BLaER1 treated with 17β-estradiol and CSF1 and Interleukin-3, amounts not matched to agents 10 nM and 100 nM (cell line): ENCODE measurements at regions not wholly inside any gene's neighbourhood (a gene's known extent, or its start where the extent isn't known, plus 50 kb on each side); places are given as distances from the start of the nearest gene placed in this dataset.
"Not testable (repeated sequence)": the region's sequence is repeated elsewhere in the genome, so short reads cannot be mapped to it uniquely, and the experiment has no call there.

ENCODE experiments used
- H3K27ac ChIP-seq, 11 experiments: shearing (Covaris generic); formaldehyde crosslinking; 2 replicates each; pipeline ENCODE4 v1.8.1; 2022
- H3K27me3 ChIP-seq, 11 experiments: shearing (Covaris generic); formaldehyde crosslinking; 2 replicates each; pipeline ENCODE4 v1.8.1; 2022
- H3K36me3 ChIP-seq, 11 experiments: shearing (Covaris generic); formaldehyde crosslinking; 2 replicates each; pipeline ENCODE4 v1.8.1; 2022
- H3K4me1 ChIP-seq, 10 experiments: shearing (Covaris generic); formaldehyde crosslinking; 2 replicates each; pipeline ENCODE4 v1.8.1; 2022
- H3K4me2 ChIP-seq, 11 experiments: shearing (Covaris generic); formaldehyde crosslinking; 2 replicates each; pipeline ENCODE4 v1.8.1; 2022
- H3K4me3 ChIP-seq, 10 experiments: shearing (Covaris generic); formaldehyde crosslinking; 2 replicates each; pipeline ENCODE4 v1.8.1; 2022
- H3K9ac ChIP-seq, 11 experiments: shearing (Covaris generic); formaldehyde crosslinking; 2 replicates each; pipeline ENCODE4 v1.8.1; 2022
- H3K9me3 ChIP-seq, 11 experiments: shearing (Covaris generic); formaldehyde crosslinking; replicated peaks in 1 of 11; 2 replicates each; pipeline ENCODE4 v1.8.1; 2022
- H4K20me1 ChIP-seq, 11 experiments: shearing (Covaris generic); formaldehyde crosslinking; 2 replicates each; pipeline ENCODE4 v1.8.1; 2022

DNA sequence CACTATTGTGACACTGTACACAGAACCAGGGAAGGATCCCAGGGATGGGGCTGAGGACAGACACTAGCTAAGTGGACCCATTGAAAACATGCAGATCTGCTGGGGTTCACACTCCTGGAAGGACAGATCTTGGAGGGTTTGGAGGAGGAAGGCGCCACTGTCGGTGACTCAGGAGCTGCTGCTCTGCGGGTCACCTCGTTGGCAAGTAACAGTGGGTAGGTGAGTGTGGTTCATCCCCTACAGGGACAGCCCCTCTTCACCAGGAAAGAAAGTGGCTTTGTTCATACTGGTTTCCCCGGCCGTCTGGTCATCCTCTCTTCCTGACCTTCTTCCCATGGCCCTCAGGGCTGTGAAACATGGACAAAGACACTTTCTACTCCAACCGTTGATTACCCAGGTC lies 100.3 kb downstream of the OR4M2 start:
- not testable (repeated sequence) for H3K4me1 ChIP-seq, H3K4me2 ChIP-seq, H3K27ac ChIP-seq, H3K27me3 ChIP-seq, H3K36me3 ChIP-seq, H3K9me3 ChIP-seq, H3K4me3 ChIP-seq, H4K20me1 ChIP-seq, H3K9ac ChIP-seq

DNA sequence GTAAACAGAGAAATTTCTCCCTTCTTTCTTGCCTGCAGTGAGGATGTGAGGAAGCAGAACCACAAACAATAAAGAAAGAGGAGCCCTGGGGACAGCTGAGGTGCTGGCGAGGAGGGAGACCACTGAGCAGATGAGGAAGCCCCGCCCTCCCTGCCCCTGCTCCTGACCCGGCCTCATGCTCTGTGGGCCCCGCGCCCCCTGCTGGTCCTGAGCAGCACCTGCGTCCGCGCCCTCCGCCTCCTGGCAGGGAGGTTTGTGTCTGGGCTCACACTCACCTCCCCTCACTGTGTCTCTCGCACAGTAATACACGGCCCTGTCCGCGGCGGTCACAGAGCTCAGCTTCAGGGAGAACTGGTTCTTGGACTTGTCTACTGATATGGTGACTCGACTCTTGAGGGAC lies 104.4 kb downstream of the OR4M2 start:
- not testable (repeated sequence) for H3K36me3 ChIP-seq, H4K20me1 ChIP-seq, H3K4me1 ChIP-seq, H3K9me3 ChIP-seq, H3K27ac ChIP-seq, H3K4me3 ChIP-seq, H3K9ac ChIP-seq, H3K27me3 ChIP-seq, H3K4me2 ChIP-seq

DNA sequence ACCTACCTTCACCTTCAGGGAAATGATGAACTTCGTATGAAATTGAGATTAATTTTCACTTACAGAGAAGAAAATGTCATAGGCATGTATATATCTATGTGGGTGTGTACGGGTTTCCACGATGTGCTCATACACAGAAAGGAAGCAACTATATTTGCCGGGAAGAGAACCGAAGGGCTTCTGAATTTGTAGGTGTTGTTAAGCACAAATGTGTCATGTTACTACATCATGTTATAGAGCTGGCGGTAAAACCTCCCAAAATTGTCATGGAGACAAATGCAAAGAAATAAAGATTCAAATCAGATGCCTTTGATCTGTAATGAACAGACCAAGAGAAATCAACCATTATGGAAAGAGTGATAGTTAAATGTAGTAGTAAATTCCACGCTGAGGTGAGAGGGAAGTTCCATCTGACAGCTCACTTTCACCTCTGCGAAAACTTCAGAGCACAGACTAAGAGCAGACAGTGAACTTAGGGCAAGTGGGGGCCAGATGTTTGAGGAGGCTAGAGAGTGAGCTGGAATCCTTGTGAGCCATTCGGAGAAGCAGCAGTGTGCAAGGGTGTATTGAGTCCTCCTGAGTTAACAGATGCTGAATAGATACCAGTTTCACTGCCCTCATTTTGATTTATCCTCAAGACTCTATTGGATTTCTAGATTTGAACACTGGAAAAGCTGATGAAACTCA lies 106.7 kb downstream of the OR4M2 start:
- not testable (repeated sequence) for H3K9me3 ChIP-seq, H3K27me3 ChIP-seq, H3K9ac ChIP-seq, H3K4me2 ChIP-seq, H3K4me3 ChIP-seq, H4K20me1 ChIP-seq, H3K4me1 ChIP-seq, H3K36me3 ChIP-seq, H3K27ac ChIP-seq

DNA sequence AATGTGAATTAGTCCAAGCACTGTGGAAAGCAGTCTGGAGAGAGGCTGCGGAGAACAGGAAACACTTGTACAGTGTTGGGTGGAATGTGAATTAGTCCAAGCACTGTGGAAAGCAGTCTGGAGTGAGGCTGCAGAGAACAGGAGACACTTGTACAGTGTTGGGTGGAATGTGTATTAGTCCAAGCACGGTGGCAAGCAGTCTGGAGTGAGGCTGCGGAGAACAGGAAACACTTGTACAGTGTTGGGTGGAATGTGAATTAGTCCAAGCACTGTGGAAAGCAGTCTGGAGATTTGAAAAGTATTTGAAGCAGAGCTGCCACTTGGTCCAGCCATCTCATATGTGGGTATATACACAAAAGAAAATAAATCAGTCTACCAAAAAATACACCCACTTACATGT lies 111.5 kb downstream of the OR4M2 start:
- H3K4me2 ChIP-seq, H3K27ac ChIP-seq, H4K20me1 ChIP-seq, H3K9me3 ChIP-seq, H3K36me3 ChIP-seq, H3K27me3 ChIP-seq, H3K4me3 ChIP-seq, H3K4me1 ChIP-seq, H3K9ac ChIP-seq: not testable (repeated sequence)

DNA sequence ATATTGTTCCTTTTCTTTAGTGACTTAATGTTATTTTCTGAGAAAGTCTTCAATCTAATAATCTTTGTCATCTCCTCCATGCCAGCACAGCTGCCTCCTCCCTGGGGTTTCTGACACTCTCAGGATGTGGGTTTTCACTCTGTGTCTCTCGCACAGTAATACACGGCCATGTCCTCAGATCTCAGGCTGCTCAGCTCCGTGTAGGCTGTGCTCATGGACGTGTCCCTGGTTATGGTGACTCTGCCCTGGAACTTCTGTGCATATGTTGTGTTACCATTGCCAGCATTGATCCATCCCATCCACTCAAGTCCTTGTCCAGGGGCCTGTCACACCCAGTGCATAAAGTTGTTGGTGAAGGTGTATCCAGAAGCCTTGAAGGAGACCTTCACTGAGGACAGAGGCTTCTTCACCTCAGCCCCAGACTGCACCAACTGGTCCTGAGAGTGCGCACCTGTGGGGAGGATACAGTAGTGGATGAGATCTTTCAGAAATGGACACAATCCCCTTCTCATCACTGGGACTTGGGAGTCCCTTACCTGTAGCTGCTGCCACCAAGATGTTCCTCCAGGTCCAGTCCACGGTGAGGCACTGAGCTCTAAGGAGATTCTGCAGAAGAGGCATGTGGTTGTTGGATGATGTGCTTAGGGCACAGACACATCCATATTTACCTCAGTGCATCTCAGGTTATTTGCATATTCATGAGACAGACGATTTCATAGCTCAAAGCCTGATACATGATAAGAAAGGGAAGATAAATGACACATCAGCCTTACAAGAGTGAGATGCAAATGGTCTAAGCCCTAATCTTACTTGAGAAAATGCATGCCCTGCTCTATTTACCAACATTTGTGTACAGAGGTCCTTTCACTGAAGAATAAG lies 114.7 kb downstream of the OR4M2 start:
- H3K4me3 ChIP-seq, H4K20me1 ChIP-seq, H3K36me3 ChIP-seq, H3K9ac ChIP-seq, H3K27ac ChIP-seq, H3K4me1 ChIP-seq, H3K27me3 ChIP-seq, H3K9me3 ChIP-seq, H3K4me2 ChIP-seq: not testable (repeated sequence)

DNA sequence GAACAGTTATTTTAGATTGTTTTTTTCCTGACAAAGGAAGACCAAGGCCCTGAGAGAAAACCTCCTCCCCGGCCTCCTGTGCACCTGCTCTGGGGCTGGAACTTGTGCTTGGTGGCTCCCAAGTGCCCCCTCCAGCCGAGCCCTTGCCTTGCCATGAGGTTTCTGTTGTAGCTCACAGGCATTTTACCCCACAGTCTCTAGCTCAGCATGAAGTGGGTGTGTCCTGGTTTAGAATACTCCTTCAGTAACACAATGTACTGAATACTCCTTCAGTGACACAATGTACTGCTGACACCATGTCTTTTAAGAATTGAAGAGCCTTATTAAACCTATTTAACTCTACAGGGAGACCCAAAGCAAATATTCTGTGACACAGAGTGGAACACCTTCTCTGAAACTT lies 116.1 kb downstream of the OR4M2 start:
- not testable (repeated sequence) for H4K20me1 ChIP-seq, H3K36me3 ChIP-seq, H3K4me3 ChIP-seq, H3K27ac ChIP-seq, H3K4me1 ChIP-seq, H3K9me3 ChIP-seq, H3K4me2 ChIP-seq, H3K9ac ChIP-seq, H3K27me3 ChIP-seq

DNA sequence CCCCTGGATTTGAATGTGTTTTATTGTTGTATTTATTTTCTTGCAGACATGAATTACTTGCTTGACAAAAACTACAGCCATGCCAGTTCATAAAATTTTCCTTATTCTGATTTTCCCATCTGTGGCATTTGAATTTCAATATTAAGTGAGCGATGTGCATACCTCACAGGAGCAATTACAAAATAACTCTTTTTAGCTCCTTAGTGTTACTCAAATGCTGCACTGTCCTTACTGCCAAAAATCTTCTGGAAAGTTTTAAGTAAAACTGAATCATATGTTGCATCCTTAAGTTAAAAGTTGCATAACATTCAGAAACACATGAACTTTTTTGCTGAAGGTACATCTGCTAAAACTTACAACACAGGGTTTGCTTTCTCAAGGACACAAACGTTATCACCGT lies 120.1 kb downstream of the OR4M2 start:
- H3K4me1 ChIP-seq, H3K27ac ChIP-seq, H3K9ac ChIP-seq, H3K4me3 ChIP-seq, H3K4me2 ChIP-seq, H3K9me3 ChIP-seq, H3K27me3 ChIP-seq, H4K20me1 ChIP-seq, H3K36me3 ChIP-seq: not testable (repeated sequence)

DNA sequence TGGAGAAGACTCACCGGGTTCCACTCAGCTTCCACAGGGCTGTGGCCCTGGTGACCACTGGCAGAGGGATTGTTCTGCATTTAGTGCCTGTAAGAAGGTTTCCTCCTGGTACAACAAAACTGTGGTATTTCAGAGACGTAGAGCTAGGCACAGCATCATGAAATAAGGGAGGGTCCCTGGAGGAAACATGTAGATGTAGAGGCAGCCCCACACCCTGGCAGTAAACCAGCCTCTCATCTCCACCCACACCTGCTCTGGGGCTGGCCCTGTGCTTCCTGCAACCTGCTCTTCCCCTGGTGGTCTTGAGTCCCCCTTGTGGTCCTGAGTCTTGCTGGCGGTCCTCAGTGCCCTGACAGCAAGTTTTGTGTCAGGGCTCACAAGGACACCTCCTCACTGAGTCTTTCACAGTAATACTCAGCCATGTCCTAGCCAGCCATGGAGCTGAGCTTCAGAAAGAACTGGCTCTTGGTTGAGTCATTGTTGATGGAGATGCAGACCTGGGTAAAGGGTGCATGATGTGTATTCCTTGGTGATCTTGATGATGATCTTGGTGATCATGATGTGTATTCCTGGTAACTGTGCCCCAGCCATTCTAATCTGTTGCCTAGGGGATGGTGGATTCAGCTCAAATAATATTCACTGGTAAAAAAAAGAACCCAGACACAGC lies 121.8 kb downstream of the OR4M2 start:
- H3K36me3 ChIP-seq: not testable (repeated sequence)

DNA sequence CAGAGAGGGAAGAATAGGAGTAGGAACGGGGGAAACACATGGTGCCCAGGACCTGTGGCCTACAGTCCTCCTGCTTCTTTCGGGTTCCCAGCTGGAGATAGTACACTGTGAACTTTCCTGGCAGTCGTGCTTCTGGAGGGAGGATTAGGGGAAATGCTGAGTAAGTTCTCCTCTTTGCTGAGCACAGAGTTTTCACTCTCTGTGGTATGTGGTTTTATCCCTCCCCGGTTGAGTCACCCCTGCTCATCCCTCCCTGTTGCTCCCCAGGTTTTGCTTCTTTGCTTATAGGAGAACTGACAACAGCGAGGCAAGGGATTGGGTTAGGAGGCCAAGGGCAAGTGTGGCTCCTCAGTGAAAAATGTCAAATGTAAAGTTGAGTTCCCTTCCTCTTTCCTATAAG lies 122.9 kb downstream of the OR4M2 start:
- H3K9me3 ChIP-seq, H4K20me1 ChIP-seq, H3K4me1 ChIP-seq, H3K36me3 ChIP-seq, H3K27me3 ChIP-seq, H3K9ac ChIP-seq, H3K4me3 ChIP-seq: not testable (repeated sequence)
- peak overlapping the region in 3 of 11 experiments; percentile 28 to 44 (median 43); a peak in 1 of 22 replicates for H3K4me2 ChIP-seq
- H3K27ac ChIP-seq: 0 out of 22 replicates have a peak overlapping the region, but pooled peaks of 1 of the 11 experiments have one; percentile 32

More for the DNA sequence above, 121.8 kb downstream of the OR4M2 start:
- not testable (repeated sequence) for H3K4me1 ChIP-seq, H3K27ac ChIP-seq, H3K4me3 ChIP-seq, H3K27me3 ChIP-seq, H3K9me3 ChIP-seq, H3K9ac ChIP-seq, H4K20me1 ChIP-seq
- H3K4me2 ChIP-seq: peak overlapping the region in 1 of 11 experiments; percentile 43; a peak in 1 of 22 replicates

DNA sequence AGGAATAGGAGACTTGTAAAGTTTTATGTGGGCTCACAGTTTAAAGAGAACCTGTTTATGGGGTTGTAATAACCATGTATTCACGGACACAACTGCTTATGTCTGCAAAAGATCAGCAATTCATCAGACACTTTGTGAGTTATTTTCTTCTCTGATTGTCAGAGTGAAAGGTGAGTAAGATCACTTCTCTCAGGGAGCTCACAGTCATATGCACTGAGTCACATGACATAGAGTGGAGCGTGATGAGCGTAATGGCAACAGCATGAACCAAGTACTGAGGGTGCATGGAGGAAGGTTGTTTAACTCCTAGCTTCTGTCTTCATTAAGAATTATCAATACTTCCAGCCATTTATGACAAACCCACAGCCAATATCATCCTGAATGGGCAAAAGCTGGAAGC lies 128.8 kb downstream of the OR4M2 start:
- H3K4me2 ChIP-seq, H3K4me1 ChIP-seq, H3K27me3 ChIP-seq, H4K20me1 ChIP-seq, H3K27ac ChIP-seq, H3K9me3 ChIP-seq, H3K4me3 ChIP-seq, H3K36me3 ChIP-seq, H3K9ac ChIP-seq: not testable (repeated sequence)

DNA sequence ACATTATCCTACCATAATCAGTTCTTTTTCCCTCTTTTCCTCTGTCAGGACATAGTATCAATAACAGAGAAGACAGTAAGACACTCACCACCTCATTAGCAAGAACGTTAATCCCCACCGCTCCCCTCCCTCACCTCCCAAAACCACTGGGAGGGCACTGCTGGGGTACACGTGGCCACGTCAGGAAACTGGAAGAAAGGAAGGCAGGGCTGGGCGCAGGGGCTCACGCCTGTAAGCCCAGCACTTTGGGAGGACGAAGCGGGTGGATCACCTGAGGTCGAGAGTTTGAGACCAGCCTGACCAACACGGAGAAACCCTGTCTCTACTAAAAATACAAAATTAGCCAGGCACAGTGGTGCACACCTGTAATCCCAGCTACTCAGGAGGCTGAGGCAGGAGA lies 142.3 kb downstream of the OR4M2 start:
- H3K36me3 ChIP-seq, H3K4me3 ChIP-seq, H3K4me2 ChIP-seq, H3K9me3 ChIP-seq, H3K9ac ChIP-seq, H3K27ac ChIP-seq: not testable (repeated sequence)
- Histone ChIP-seq H4K20me1 (peaks cover 0 to 14% (median 0%) of the 10 kb centered on the region in 11 experiments; a peak in 1 of 22 replicates), H3K27me3 (peaks cover 0 to 11% (median 0%) of the 10 kb centered on the region in 11 experiments; a peak in 1 of 22 replicates), H3K4me1 (peaks cover 0 to 20% (median 11%) of the 10 kb centered on the region in 10 experiments; a peak in 18 of 20 replicates)
